Lung (tissue), 11 donors: ENCODE measurements at regions not wholly inside any gene's neighbourhood (a gene's known extent, or its start where the extent isn't known, plus 50 kb on each side); places are given as distances from the start of the nearest gene placed in this dataset.

Experiments
- ATAC-seq: fragments of 200-7000 bp; cut with Tn5 transposase; one replicate; pipeline ENCODE4 v1.9.1; 2020; ENCODE audit warnings: moderate number of reproducible peaks; ENCODE audit not compliant: insufficient read depth, low FRiP score
- DNase-seq, 3 donors: peaks; one replicate each; pipeline ENCODE4 v3.0.0-alpha.2; 2013 to 2017
- H3K27ac ChIP-seq, 2 donors: one replicate each; pipeline ENCODE4 v1.5.1; 2013; ENCODE audit warnings: mild to moderate bottlenecking in 2 of 2, moderate library complexity in 2 of 2, control low read depth in 1 of 2, inconsistent platforms in 1 of 2, low read depth in 1 of 2, low read length in 1 of 2
- H3K27me3 ChIP-seq, 3 donors: one replicate each; pipeline ENCODE4 v1.5.1; 2013; ENCODE audit warnings: low read length in 2 of 3; ENCODE audit not compliant: control insufficient read depth in 3 of 3, insufficient read depth in 3 of 3
- H3K36me3 ChIP-seq, 4 donors: one replicate each; pipeline ENCODE4 v1.5.1; 2013; ENCODE audit warnings: low read length in 4 of 4, mild to moderate bottlenecking in 1 of 4, moderate library complexity in 1 of 4; ENCODE audit not compliant: control insufficient read depth in 4 of 4, insufficient read depth in 4 of 4
- H3K4me1 ChIP-seq, 5 donors: one replicate each; pipeline ENCODE4 v1.5.1; 2013; ENCODE audit warnings: low read length in 5 of 5, mild to moderate bottlenecking in 2 of 5, moderate library complexity in 1 of 5; ENCODE audit not compliant: control insufficient read depth in 5 of 5, insufficient read depth in 5 of 5
- H3K4me3 ChIP-seq: one replicate; pipeline ENCODE4 v1.5.1; 2013; ENCODE audit warnings: mild to moderate bottlenecking, control low read depth, moderate library complexity
- H3K9ac ChIP-seq, 2 donors: one replicate each; pipeline ENCODE4 v1.5.1; 2013; ENCODE audit warnings: low read length in 2 of 2, control low read depth in 1 of 2; ENCODE audit not compliant: insufficient read depth in 1 of 2
- H3K9me3 ChIP-seq, 4 donors: one replicate each; pipeline ENCODE4 v1.5.1; 2013; ENCODE audit warnings: low read length in 3 of 4, mild to moderate bottlenecking in 1 of 4, moderate library complexity in 1 of 4; ENCODE audit not compliant: control insufficient read depth in 4 of 4, insufficient read depth in 3 of 4
- WGBS, 2 donors: extraction: QIAGEN DNeasy Blood & Tissue Kit; methylation state at CpG; one replicate each; pipeline ENCODE4 v1.1.7; 2013; 5-methylcytosine and 5-hydroxymethylcytosine counted together
- TF ChIP-seq, protein P1 (sequence below): IDR thresholded peaks from 2 replicates; pipeline ENCODE4 v1.5.1; 2012; ENCODE audit warnings: mild to moderate bottlenecking; ENCODE audit errors: control extremely low read depth, extremely low read depth
- donor health status: control.
- donor health status: control.
- donor health status: Bipolar disorder and iron deficiency.
- donor health status: healthy.
- donor health status: DM: yes; HTN: yes; CAD: no.

DNA sequence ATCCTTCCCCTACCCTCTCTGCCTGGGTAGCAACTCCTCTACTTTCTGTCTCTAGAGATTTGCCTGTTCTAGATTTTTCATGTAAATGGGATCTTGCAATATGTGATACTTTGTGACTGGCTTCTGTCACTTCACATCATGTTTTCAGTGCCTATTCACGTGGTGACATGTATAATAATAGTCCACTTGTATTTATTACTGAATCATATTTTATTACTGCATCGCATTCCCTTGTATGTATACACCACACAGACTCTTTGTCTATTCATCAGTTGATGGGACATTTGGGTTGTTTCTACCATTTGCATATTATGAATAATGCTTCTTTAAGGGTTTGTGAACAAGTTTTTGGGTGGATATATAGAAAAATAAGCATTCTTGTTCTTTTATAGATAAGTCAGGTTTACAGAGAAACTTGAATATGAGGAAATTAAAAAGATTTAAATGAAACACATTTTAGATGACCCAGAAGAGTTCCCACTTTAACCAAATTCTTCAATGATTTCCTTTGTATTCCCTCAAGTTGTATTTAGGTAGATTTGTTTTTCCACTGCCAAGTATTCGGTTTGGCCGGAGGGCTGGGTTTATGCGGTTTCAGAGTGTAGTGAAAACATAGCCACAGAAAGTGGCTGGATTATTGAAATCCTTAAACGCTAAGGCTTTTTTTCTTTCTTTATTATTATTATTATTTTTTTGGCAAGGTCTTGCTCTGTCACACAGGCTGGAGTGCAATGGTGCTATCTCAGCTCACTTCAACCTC, 178.7 kb upstream of the TMTC1 start:
- Histone ChIP-seq H3K36me3 (no peaks in the 10 kb centered on the region), H3K4me1 (no peaks in the 10 kb centered on the region), H3K27ac (no peak overlapping the region), H3K9me3 (no peaks in the 10 kb centered on the region), H3K9ac (no peak overlapping the region), H3K27me3 (no peaks in the 10 kb centered on the region), H3K4me3 (no peak overlapping the region)
- TF ChIP-seq, protein P1, sequence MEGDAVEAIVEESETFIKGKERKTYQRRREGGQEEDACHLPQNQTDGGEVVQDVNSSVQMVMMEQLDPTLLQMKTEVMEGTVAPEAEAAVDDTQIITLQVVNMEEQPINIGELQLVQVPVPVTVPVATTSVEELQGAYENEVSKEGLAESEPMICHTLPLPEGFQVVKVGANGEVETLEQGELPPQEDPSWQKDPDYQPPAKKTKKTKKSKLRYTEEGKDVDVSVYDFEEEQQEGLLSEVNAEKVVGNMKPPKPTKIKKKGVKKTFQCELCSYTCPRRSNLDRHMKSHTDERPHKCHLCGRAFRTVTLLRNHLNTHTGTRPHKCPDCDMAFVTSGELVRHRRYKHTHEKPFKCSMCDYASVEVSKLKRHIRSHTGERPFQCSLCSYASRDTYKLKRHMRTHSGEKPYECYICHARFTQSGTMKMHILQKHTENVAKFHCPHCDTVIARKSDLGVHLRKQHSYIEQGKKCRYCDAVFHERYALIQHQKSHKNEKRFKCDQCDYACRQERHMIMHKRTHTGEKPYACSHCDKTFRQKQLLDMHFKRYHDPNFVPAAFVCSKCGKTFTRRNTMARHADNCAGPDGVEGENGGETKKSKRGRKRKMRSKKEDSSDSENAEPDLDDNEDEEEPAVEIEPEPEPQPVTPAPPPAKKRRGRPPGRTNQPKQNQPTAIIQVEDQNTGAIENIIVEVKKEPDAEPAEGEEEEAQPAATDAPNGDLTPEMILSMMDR = no peak
- 87 to 89% methylated on average over 6 of the region's 6 CpGs for WGBS, 2 donors
- ATAC-seq (no peak), DNase-seq (no peak)

DNA sequence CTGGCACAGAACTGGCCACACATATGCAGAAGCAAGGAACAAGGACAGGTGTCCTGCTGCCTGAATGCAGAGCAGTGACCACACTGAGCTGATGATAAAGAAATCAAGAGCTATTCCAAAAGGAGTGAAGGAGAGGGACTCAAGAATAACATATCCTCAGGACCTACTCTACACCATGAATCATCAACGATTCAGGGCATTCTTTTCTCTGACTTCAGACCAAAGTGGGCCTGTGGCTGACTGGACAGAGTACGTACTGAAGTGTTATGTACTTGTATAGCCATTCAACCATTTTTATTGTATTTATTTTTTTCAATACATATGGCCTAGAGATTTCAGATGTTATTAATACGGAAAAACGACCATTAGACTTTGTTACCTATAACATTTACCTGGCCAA, 177.5 kb upstream of the TMTC1 start:
- TF ChIP-seq, protein P1 = no peak
- H3K9me3 ChIP-seq = no peaks in the 10 kb centered on the region
- ATAC-seq (no peak), DNase-seq (no peak)
- no peak overlapping the region for H3K4me3 ChIP-seq
- no peak overlapping the region for H3K27ac ChIP-seq
- no peaks in the 10 kb centered on the region for H3K36me3 ChIP-seq
- H3K27me3 ChIP-seq = no peaks in the 10 kb centered on the region
- H3K9ac ChIP-seq = no peak overlapping the region
- WGBS, 2 donors = 85 to 86% methylated on average over 4 of the region's 4 CpGs
- H3K4me1 ChIP-seq = no peaks in the 10 kb centered on the region

- Histone ChIP-seq H3K4me3 (no peak overlapping the region), H3K36me3 (no peaks in the 10 kb centered on the region), H3K4me1 (no peaks in the 10 kb centered on the region), H3K27me3 (no peaks in the 10 kb centered on the region), H3K9me3 (no peaks in the 10 kb centered on the region), H3K9ac (no peak overlapping the region), H3K27ac (no peak overlapping the region)
- no peak for ATAC-seq
- WGBS, 2 donors = 58% methylated on average over 2 of the region's 2 CpGs
- DNase-seq = peak; percentile 21 to 44 (median 34)
- TF ChIP-seq, protein P1 = no peak
Measured at GRCh38 chr12:29960122-29960521, 176.4 kb upstream of the TMTC1 start.

- Histone ChIP-seq H3K4me1 (no peaks in the 10 kb centered on the region), H3K27me3 (no peaks in the 10 kb centered on the region), H3K27ac (no peak overlapping the region), H3K36me3 (no peaks in the 10 kb centered on the region), H3K4me3 (no peak overlapping the region), H3K9ac (no peak overlapping the region), H3K9me3 (no peaks in the 10 kb centered on the region)
- 67 to 73% methylated on average over 2 of the region's 2 CpGs for WGBS, 2 donors
- TF ChIP-seq, protein P1 = no peak
- no peak for ATAC-seq
- peak in 2 of 3 donors; percentile 26 to 46 for DNase-seq
Measured at GRCh38 chr12:29957835-29958234, 174.1 kb upstream of the TMTC1 start.
